NCI-H446 treated with DMSO at 0.1 percent for 48 hours (cell line): ENCODE measurements at regions not wholly inside any gene's neighbourhood (a gene's known extent, or its start where the extent isn't known, plus 50 kb on each side); places are given as distances from the start of the nearest gene placed in this dataset.
"Not testable (repeated sequence)": the region's sequence is repeated elsewhere in the genome, so short reads cannot be mapped to it uniquely, and the experiment has no call there.

Source experiments
- DNase-seq: peaks from one replicate; lab custom pipeline; 2025; lab: John Stamatoyannopoulos, UW

DNA sequence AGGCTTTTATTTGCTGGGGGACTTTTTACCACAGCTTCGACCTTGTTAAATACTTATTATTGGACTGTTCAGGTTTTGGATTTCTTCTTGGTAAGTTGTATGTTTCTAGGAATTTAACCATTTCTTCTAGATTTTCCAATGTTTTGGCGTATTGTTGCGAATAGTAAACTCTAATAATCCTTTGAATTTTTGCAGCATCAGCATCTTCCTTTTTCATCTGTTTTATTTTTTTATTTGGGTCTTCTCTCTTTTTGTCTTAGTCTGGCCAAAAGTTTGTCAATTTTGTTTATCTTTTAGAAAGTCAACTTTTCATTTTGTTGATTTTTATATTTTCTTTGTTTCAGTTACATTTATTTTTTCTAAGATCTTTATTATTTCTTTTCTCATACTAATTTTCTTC lies 1272.0 kb downstream of the HACE1 start:
- no peak for DNase-seq

DNA sequence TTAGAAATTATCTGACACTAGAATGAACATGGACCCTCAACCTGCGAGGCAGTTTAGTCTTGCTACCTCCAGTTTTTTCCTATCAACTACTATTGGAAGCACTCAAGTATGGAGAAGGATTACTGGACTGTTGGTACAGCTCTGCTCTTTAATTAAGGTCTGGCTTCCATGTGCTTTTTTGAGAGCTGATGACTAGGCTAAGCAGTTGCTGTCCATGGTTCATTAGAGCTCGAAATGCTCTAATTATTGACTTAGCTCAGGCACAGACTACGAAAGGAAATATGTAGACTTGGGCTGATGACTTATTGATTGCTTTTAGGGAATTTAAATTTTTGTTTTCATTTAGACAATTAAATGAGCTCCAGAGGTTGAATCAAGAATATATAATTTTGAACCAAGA lies 1281.6 kb downstream of the HACE1 start:
- DNase-seq: peak; percentile 37

DNA sequence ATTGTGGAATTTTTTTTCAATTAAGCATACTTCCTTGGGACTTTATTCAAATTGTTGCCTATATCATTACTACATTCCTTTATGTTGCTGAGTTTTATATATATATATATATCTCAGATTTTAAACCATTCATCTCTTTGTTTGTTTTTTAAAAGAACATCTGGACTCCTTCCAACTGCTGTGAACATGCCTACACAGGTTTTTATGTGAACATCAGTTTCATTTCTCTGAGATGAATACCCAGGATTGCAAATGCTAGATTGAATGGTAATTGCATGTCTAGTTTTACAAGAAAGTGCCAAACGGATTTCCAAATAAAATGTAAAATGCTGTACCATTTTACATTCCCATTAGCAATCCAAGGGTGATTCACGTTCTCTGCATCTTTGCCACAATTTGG lies 1289.3 kb downstream of the HACE1 start:
- DNase-seq: peak; percentile 38

DNA sequence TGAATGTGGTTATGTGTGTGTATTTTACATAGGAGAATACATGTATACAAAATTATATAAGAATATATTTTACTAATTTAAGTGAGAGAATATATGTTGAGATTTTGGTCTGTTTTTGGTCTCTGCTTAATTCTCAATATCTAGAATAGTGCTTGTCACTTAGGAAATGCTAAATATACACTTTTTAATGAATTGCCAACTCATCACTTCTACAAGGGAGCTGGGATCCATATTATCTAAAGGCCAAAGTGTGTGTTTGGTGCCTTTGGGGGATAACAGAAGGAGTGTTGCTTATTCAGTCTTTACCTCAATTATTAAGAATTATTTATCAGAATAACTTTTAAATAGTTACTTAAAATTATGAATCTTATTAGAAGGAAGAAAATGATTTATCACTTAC lies 1304.8 kb downstream of the HACE1 start:
- no peak for DNase-seq

DNA sequence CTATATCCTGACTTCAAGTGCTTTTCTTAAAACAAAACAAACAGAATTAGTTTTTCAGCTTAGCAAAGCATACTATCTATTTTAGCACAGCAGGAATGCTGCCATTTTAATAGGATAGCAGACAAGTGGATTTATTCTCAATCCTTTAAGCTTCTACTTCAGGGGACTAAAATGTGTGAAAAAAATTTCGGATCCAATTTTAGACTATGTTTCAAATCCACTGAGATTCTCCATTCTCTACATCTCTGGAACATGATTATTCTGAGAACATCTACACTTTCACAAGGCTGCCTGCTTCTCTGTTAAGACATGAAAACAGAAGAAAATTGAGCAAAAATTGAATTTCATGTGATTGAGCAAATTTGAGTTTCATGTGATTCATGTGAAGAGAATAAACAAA lies 1321.3 kb downstream of the HACE1 start:
- no peak for DNase-seq

DNA sequence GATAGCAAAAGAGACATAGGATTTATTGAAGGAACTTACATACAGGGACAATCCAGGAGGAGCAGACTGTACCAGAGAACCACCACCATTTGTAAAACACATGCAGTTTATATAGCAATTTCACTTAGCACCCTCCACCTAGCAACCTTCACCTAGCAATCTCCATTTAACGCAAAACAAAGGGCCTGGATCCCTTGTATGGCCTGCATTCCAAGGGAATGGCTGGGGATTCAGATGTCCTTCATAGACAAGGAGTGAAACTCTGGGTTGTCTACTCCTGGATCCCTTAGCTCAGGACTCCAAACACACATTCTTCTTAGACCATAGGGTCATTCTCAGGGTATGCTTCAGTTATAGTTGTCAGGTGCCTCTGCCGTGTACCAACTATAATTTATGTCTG lies 1324.9 kb downstream of the HACE1 start:
- no peak for DNase-seq

DNA sequence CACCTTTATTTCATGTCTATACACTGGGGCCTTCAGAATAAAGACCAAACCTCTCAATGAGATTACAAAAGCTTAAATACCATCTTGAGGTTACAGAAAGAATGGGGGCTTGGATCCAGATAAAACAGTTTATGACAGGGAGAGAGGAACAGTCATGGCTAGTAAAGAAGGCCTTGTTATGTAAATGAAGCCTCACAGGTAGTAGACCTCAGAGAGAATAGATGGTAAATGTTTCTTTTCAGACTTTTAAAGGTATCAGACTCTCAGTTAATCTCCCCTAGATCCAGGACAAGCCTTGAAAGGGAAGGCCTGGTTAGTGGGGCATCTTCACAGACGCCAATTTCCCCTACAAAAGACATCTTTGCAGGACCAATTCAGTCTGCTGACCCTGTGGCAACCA lies 1325.6 kb downstream of the HACE1 start:
- DNase-seq: no peak

DNA sequence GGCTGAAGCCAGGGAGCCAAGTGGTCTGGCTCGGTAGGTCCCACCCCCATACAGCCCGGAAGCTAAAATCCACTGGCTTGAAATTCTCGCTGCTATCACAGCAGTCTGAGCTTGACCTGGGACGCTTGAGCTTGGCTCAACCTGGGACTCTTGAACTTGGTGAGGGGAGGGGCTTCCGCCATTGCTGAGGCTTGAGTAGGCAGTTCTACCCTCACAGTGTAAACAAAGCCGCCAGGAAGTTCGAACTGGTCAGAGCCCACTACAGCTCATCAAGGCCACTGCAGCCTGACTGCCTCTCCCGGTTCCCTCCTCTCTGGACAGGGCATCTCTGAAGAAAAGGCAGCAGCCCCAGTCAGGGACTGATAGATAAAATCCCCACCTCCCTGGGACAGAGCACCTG lies 1337.7 kb downstream of the HACE1 start:
- no peak for DNase-seq

DNA sequence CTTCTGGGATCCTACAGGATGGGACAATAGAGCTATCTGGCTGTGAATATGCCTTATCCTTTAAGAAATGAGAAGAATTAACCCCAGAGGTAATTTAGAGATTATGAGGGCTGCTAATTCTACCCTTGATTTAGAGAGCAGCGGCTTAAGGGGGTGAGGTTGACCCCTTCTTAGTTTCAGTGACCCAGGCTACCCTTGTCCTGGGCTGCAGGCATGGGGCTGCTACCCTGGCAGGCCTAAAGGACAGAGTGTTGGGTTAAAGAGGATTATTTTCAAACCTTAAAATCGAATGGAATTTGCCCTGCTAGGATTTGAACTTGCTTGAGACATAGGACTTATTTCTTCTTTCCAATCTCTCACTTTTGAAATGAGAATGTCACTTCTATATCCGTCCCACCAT lies 1343.4 kb downstream of the HACE1 start:
- DNase-seq: no peak

DNA sequence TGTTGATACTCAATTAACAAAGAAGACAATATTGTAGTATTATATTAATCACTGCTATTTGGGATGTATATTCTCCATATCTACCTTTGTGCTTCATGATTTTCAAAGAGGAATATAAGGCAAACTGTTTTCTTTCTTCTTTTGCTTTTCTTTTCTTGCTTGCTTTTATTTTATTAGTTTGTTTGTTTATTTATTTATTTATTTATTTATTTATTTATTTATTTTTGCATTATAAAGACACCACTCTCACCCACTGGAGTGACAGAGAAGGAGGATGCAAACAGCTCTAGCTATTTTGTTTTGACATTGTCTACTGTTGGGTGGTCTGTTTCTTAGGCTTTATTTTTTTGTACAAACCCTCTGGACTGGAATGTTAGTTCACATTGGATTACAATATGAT lies 1352.7 kb downstream of the HACE1 start:
- no peak for DNase-seq

DNA sequence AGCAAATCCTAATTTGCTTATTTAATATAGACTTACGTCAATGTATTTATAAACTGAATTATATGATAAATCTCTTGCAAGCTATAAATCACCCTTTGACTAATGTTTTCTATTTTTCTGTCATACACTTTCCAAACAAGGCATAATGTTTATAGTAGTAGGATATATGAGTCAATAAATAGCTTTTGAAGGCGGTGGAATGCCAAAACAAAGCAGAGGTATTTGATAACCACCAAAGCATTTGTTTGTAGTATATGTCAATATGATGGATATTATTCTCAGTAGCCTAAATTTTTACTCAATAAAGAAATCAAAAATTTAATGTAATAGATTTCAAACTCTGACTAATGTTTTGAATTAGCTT lies 1354.6 kb downstream of the HACE1 start:
- no peak for DNase-seq

DNA sequence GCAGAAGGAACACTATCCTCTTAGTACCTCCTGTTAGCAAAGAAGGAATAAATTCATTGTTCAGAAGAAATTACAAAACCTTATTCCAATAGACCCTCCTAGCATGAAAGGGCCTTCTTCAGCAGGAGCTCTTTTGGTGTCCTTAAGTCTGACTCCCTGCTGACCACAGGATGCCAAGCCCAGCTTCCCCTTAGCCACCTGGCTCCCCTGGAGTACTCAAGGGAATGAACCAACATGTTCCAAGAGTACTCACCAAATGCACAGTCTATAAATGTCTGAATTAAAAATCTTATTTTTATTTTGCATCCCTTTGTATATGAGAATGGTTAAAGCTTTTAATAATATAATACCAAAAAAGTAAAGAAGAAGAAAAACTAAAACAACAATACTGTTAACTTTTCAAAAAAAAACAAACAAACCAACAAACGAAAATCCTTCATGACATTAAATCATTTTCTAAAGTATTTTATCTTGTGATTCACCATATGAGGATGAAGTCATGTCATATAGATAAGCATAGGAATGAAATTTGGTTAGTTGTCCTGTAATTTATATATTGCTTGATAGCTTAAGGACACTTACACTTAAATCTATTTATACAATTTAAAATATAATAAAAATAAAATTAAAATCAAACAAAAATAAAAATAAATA lies 1355.1 kb downstream of the HACE1 start:
- DNase-seq: no peak

DNA sequence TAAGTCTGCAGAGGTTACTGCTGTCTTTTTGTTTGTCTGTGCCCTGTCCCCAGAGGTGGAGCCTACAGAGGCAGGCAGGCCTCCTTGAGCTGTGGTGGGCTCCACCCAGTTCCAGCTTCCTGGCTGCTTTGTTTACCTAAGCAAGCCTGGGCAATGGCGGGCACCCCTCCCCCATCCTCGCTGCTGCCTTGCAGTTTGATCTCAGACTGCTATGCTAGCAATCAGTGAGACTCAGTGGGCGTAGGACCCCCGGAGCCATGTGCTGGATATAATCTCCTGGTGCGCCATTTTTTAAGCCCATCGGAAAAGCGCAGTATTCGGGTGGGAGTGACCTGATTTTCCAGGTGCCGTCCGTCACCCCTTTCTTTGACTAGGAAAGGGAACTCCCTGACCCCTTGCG lies 1363.1 kb downstream of the HACE1 start:
- not testable (repeated sequence) for DNase-seq

DNA sequence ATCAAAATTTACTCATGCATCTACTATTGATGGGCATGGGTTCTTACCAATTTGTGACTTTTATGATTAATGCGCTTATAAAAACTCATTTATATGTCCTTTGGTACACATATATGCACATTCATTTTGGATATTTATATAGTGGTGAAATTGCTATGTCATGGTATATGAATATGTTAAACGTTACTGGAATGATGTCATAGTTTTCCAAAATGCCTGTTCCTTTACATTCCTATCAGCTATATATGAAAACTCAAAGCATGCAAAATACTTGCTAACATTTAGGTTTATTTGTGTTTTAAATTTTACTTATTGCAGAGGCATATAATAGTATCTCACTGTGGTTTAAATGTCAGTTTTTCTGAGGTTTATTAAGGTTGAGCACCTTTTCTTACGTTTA lies 1403.1 kb downstream of the HACE1 start:
- DNase-seq: no peak

DNA sequence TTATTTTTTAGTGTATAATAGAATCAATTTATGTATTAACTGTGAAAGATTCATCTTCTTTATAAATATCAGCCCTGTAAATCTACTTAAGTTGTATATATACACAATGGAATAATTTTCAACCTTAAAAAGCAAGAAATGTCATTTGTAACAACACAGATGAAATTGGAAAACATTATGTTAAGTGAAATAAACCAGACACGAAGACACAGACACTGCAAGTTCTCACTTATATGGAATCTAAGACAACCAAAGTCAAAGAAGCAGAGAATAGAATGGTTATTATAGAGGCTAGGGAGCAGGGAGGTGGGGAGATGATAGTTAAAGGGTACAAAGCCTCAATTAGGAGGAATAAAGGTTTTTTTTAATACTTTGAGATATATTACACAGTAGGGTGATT lies 1404.4 kb downstream of the HACE1 start:
- no peak for DNase-seq

DNA sequence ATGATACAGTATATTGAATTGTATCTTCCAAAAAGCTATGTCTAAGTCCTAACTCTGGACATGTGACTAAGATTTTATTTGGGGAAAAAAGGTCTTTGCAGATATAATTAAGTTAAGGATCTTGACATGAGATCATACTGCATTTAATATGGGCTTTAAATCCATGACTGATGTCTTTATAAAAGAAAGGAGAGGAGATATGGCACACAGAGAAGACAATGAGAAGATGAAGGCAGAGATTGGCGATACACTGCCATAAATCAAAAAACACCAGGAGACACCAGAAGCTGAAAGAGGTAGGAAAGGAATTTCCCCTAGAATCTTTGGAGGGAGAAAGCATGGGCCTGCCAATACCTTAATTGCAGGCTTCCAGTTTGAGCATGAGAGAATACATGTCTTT lies 1450.2 kb downstream of the HACE1 start:
- DNase-seq: no peak

DNA sequence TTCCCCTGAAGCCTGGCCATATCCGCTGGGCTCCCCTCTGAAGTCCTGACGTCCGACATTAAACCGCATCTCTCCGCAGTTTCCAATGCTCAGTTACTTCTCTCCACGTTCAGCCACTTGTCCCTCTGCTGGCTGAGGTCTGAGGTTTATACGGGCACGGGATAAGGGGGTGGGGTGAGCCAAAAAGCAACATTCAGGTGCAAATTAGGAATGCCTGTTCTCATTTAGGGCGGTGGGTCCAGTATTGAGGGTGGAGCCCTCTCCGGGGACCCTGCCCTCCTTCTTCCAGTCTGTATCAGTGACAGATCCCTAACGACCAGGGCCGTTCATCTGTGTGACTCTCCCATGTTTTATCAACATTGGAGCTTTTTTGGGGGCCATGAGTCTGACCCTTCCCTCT lies 1454.4 kb downstream of the HACE1 start:
- DNase-seq: no peak

DNA sequence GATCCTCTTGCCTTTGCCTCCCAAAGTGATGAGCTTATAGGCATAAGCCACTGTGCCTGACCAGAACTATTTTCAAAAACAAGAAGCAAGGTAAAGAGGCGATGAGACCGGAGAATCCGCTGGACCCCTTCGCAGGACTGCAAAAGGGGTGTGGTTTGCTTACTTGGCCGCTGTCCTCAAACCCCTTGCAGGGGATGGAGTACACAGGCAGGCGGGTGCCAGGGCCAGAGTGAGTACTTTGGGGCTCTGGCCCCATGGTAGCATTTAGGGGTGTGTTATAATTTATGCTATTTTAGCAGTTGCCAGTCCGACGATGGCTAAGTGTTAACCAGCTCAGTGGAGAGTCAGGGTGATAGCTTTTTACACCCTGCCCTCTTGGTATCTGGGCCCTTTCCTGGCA lies 1454.9 kb downstream of the HACE1 start:
- DNase-seq: no peak

DNA sequence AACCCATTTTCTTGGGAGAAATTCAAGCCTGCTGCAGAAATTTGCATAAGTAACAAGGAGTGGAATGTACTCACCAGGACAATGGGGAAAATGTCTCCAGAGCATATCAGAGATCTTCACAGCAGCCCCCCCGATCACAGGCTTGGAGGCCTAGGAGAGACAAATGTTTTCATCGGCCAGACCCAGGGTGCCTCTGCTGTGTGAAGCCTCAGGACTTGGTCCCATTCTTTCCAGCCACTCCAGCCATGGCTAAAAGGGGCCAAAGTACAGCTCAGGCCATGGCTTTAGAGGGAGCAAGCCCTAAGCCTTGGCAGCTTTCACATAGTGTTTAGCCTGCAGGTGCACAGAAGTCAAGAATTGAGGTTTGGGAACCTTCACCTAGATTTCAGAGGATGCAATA lies 1463.0 kb downstream of the HACE1 start:
- no peak for DNase-seq

DNA sequence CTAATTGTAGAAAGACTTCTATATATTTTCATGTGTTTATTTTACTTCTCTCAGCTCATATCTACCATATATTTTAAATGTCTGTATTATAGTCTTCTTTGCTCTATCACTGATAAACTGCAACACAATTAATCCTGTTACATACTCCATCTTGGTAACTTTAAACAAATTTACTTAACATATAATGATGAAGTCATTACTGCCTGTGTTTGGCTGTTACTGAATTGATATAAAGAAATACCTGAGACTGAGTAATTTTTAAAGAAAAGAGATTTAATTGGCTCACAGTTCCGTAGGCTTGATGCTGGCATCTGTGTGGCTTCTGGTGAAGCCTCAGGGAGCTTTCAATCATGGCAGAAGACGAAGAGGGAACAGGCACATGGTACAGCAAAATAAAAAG lies 1480.4 kb downstream of the HACE1 start:
- DNase-seq: no peak

DNA sequence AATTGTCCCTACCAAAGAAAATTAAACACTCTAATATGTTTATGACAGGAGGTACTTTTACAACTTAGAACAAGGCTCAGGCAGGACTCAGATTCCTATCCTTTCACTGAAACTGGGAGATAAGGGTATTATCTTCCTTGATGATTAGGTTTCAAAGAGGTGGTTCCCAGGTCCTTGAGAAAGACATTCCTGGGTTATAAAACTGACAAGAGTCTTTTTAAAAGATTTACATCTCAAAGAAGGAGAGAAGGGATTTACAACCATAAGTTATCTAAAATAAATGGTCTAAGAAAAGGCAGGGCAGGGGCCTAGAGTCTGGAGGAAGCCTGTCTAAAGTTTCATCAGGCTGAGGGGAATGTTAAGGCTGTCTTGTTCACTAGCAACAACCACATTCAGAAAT lies 1492.5 kb downstream of the HACE1 start:
- DNase-seq: no peak

DNA sequence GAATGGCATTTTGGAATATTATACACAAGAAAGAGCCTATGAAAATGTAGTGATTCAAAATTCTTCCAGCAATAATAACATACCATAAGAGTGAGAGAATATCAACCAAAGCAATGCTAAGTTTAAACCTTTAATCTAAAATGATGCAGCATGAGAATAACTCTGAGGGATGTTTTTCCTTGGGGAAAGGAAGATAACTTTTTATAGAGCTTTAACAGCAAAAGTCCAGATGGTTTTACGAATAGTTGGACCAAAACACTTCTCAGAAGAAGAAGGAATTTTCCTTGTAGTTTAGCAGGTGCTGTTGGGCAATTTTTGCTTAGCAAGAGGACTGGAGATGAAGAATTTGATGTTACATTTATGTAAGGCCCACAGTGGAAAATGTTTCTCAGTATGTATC lies 1503.2 kb downstream of the HACE1 start:
- no peak for DNase-seq

DNA sequence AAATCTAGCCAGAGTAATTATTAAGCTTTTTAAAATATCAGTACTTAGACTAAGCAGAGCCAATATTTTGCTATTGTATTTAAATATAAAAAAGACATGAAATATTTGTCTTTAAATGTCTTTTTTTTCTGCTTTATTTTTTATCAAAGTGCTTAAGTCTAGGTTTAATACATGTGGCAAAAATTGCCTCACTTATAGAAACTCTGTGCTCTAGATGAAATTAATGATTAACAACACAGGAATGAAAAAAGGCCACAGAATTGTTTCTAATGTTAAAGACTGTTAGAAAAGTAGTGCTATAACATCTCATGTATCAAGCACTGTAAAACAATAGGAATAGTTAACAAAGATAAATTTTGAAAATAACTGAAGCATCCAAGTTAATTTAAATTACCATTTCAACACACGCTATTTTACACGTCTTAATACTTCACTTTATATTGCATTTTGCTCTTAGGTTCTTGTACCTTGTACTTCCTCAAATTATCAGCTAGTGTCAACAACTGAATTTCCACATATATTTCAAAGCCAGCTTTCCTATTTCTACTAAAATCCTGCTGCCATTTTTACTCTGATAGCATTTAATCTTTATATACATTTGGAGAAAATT lies 1515.1 kb downstream of the HACE1 start:
- no peak for DNase-seq

DNA sequence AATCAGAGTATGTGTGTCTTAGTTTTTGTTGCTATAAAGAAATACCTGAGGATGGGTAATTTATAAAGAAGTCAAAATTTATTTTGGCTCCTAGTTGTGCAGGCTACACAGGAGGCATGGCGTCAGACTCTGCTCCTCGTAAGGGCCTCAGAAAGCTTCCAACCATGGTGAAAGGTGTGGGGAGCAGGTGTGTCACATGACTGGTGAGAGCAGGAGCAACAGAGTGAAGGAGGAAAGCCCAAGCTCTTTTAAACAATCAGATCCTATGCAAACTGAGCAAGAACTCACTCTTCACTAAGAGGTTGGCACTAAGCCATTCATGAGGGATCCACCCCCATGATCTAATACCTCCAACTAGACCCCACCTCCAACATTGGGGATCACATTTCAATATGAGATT lies 1524.3 kb downstream of the HACE1 start:
- no peak for DNase-seq
